Stimulated activated CD8-positive, alpha-beta memory T cell treated with anti-CD3 and anti-CD28 coated beads, Interleukin-15, amount 100 ng/mL, for 4 hours (primary cell): ENCODE measurements at regions not wholly inside any gene's neighbourhood (a gene's known extent, or its start where the extent isn't known, plus 50 kb on each side); places are given as distances from the start of the nearest gene placed in this dataset.

Experiments
- DNase-seq, 2 donors: peaks; one replicate each; pipeline ENCODE4 v3.0.0-alpha.2; 2020; ENCODE audit warnings: low read depth in 2 of 2

DNA sequence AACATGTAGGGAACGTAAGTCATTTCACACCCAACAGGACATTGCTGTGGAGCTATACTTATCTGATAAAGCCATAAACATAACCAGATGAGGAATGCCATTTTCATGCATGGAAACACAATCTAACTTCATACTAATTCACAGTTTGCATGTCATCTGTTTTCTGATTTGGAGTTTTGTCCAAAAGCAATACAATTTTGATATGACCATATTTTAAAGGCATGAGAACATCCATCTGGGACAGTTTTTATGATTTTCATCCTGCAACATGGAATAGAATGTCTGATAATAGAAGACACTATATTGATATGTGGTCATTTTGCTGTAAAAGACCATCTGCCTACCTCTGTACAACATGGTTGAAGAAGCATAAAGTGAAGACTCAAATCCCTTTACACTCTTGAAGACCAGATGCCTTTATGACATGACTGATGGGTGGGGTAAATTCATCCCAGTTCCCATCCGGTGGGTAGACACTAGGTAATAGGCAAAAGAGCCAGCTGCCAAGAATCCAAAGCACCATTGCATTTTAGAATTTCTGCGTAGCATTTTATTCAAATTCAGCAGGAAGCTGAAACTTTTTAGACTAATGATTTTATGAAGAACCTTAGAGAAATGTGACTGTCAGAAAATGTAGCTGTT is 309.8 kb downstream of the LMO7 start:
- no peak for DNase-seq

GRCh38 chr13:75938811-75939560 is 302.9 kb downstream of the LMO7 start:
- no peak for DNase-seq

GRCh38 chr13:75936791-75937190 is 300.7 kb downstream of the LMO7 start:
- DNase-seq: no peak

- DNase-seq: no peak
Measured at GRCh38 chr13:75935805-75936204, 299.7 kb downstream of the LMO7 start.

DNA sequence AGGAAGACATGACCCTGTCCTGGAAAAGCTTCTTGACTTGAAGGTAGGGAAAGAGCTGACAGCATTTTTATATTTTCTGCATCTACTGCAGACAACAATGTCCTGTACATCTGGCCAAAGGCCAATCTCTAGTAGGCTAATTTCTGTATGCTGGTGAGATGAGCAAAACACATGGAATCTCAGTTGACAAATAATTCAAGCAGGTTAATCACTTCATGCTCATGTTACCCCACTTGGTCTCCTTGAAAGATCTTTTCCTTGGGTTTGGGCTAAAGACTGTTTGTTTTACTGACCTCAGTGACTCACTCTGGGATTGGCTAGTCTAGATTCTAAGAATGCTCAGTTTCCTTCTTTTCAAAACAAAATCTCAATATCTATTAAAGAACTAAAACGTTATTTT is 298.8 kb downstream of the LMO7 start:
- DNase-seq: no peak

DNA sequence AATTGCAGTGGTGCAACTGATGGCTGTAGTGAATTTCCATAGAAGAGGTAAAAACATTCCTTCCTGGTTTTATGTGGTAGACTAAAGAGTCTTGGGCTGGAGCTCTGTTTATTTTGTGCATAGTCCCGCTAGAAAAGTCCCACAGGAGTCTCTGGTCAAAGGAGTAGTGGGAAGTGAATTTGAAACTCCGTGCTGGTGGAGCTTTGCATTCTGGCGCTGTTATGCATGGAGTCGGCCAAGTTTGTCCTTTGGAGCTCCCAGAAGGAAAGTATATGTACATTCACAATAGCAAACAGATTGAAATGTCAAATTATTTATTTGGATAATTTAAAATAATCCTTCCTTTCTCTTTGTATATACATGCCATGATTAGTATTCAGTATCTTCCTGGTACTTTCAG is 296.5 kb downstream of the LMO7 start:
- no peak for DNase-seq

GRCh38 chr13:75931116-75931515 is 295.0 kb downstream of the LMO7 start:
- DNase-seq: no peak

- no peak for DNase-seq
Measured at GRCh38 chr13:75929076-75929475, 292.9 kb downstream of the LMO7 start.

- no peak for DNase-seq
Measured at GRCh38 chr13:75927183-75927669, 291.1 kb downstream of the LMO7 start.

GRCh38 chr13:75920536-75920935 is 284.4 kb downstream of the LMO7 start:
- DNase-seq: no peak

GRCh38 chr13:75919660-75920199 is 283.6 kb downstream of the LMO7 start:
- no peak for DNase-seq

DNA sequence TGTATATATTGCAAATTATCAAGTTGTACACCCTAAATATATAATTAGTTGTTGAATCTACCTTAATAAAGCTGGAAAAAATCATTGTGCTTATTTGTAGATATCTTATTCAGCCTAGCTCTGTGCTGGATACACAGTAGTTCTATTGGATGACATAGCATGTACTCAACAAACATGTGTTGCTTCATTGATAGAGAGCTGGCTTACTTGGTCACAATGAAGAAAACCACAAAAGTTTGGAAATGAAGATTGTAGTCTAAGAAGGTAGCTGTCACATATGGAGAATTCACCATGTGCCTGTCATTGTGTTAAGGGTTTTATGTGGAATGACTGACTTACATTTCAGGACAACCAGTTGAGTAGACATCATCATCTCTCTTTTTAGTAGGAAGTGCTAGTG is 278.9 kb downstream of the LMO7 start:
- no peak for DNase-seq

- DNase-seq: no peak
Measured at GRCh38 chr13:75913925-75914324, 277.8 kb downstream of the LMO7 start.

DNA sequence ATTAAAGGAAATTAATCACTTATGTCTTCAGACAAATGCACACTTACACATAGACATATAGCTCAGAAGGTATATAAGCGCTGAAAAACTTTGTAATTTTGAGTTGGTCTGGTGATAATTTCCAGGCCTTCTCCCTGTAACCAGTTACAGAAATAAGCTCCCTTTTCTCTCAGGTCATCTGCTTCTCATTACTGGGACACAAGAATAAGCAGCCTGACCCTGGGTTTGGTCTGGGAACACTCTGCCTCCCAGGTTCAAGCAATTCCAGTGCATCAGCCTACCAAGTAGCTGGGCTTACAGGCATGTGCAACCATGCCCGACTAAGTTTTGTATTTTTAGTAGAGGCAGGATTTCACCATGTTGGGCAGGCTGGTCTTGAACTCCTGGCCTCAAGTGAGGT is 274.5 kb downstream of the LMO7 start:
- DNase-seq: no peak
